Mucosa of stomach (tissue), 1 donor: ENCODE measurements at regions not wholly inside any gene's neighbourhood (a gene's known extent, or its start where the extent isn't known, plus 50 kb on each side); places are given as distances from the start of the nearest gene placed in this dataset.
"Not testable (repeated sequence)": the region's sequence is repeated elsewhere in the genome, so short reads cannot be mapped to it uniquely, and the experiment has no call there.

ENCODE experiments used
- H3K27me3 ChIP-seq: one replicate; pipeline ENCODE4 v1.7.0; 2013; ENCODE audit warnings: mild to moderate bottlenecking, low read length; ENCODE audit not compliant: control insufficient read depth, insufficient read depth
- H3K36me3 ChIP-seq: one replicate; pipeline ENCODE4 v1.7.0; 2013; ENCODE audit warnings: low read length; ENCODE audit not compliant: control insufficient read depth, insufficient read depth
- H3K4me1 ChIP-seq: one replicate; pipeline ENCODE4 v1.7.0; 2013; ENCODE audit warnings: mild to moderate bottlenecking, low read length; ENCODE audit not compliant: control insufficient read depth, insufficient read depth
- H3K4me3 ChIP-seq: one replicate; pipeline ENCODE4 v1.7.0; 2013; ENCODE audit warnings: low read length
- H3K9ac ChIP-seq: one replicate; pipeline ENCODE4 v1.7.0; 2013; ENCODE audit warnings: mild to moderate bottlenecking, low read length, moderate library complexity
- H3K9me3 ChIP-seq: one replicate; pipeline ENCODE4 v1.7.0; 2013; ENCODE audit warnings: mild to moderate bottlenecking, low read length, moderate library complexity; ENCODE audit not compliant: control insufficient read depth
- donor health status: Pancreatic carcinoma.

DNA sequence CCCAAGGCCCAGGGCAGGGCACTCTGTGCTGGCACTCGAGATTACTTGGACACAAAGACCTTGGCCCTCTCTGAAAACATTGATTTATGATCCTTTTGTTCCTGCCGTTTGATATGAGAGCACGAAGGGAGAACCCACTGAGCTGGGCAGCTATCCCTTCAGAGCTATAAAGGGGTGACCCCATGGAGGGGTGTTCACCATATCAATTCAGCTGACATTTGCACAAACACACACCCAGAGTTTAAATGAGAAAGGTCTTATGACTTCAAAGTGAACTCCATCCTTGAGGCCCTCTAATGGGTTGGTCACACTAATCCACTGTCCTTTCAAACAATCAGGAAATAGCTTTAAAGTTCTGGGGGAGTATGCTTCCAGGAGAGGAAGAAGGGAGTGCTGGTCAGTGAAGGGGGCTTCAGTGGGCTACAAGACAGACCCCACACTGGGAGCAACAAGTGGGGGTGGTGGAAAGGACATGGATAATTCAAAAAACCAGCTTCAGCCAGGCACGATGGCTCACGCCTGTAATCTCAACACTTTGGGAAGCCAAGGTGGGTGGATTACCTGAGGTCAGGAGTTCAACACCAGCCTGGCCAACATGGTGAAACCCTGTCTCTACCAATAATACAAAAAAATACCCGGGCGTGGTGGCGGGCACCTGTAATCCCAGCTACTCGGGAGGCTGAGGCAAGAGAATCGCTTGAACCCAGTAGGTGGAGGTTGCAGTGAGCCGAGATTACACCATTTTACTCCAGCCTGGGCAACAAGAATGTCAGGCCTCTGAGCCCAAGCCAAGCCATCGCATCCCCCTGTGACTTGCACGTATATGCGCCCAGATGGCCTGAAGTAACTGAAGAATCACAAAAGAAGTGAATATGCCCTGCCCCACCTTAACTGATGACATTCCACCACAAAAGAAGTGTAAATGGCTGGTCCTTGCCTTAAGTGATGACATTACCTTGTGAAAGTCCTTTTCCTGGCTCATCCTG lies 97.1 kb upstream of the RAB4A start:
- H3K27me3 ChIP-seq, H3K36me3 ChIP-seq, H3K9me3 ChIP-seq, H3K4me3 ChIP-seq, H3K9ac ChIP-seq: not testable (repeated sequence)
- peaks cover 38% of the 10 kb centered on the region for H3K4me1 ChIP-seq

- H3K4me1 ChIP-seq = peaks cover 37% of the 10 kb centered on the region
- not testable (repeated sequence) for H3K36me3 ChIP-seq, H3K9ac ChIP-seq, H3K9me3 ChIP-seq, H3K4me3 ChIP-seq, H3K27me3 ChIP-seq
These were observed 95.6 kb upstream of the RAB4A start for GRCh38 chr1:229175297-229175696.

DNA sequence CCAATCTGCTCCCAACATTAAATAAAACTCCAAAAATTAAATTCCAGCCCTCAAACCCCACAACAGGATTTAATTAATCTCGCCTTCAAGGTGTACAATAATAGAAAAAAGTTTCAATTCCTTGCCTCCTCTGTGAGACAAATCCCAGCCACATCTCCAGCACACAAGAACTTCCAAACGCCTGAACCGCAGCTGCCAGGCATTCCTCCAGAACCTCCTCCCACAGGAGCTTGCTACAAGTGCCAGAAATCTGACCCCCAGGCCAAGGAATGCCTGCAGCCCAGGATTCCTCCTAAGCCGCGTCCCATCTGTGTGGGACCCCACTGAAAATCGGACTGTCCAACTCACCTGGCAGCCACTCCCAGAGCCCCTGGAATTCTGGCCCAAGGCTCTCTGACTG lies 94.5 kb upstream of the RAB4A start:
- H3K27me3 ChIP-seq, H3K36me3 ChIP-seq, H3K9me3 ChIP-seq, H3K9ac ChIP-seq, H3K4me3 ChIP-seq: not testable (repeated sequence)
- peaks cover 25% of the 10 kb centered on the region for H3K4me1 ChIP-seq

- H3K9me3 ChIP-seq = no peaks in the 10 kb centered on the region
- H3K4me1 ChIP-seq = peaks cover 26% of the 10 kb centered on the region
- H3K27me3 ChIP-seq = no peaks in the 10 kb centered on the region
- no peak overlapping the region for H3K9ac ChIP-seq
- no peak overlapping the region for H3K4me3 ChIP-seq
- no peaks in the 10 kb centered on the region for H3K36me3 ChIP-seq
These were observed 90.8 kb upstream of the RAB4A start for GRCh38 chr1:229180161-229180560.

DNA sequence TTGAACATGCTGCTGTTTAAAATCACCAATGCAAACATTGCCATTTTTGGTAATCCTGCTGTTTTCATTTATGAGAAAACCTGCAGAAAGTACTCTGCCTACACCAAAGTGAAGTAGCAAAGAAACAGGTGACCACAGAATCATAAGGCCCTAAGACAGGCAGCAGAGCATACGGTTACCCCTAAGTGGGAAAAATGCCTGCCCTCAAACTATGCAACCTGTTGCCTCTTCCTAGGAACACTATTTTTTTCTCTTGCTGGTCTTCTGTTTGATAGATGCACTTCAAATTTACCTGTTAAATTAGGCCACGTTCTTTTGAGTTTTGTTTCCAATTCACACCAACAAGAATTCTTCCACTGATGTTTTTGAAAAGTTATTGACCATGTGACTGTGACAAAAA lies 89.5 kb upstream of the RAB4A start:
- Histone ChIP-seq H3K9ac (no peak overlapping the region), H3K36me3 (no peaks in the 10 kb centered on the region), H3K9me3 (no peaks in the 10 kb centered on the region), H3K4me3 (no peak overlapping the region), H3K4me1 (peaks cover 26% of the 10 kb centered on the region), H3K27me3 (no peaks in the 10 kb centered on the region)

DNA sequence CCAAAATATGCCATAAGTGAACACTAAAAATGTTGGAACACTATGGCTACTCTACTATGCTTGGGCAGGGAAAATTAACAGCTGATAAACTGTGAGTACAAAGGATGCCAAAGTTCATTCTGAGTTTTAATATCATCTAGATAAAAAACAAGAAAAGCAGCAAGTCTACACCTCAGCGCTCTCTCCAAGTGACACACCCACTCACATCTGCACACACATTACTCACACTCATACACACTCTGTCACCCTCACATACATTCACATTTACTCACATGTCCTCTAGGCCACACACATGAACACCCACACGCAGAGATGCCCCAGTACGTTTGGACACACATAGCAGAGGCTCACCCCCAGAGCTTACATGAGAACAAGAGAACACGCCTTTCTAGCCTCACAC lies 87.3 kb upstream of the RAB4A start:
- Histone ChIP-seq H3K36me3 (no peaks in the 10 kb centered on the region), H3K4me3 (no peak overlapping the region), H3K9ac (no peak overlapping the region), H3K4me1 (peaks cover 32% of the 10 kb centered on the region), H3K27me3 (no peaks in the 10 kb centered on the region), H3K9me3 (no peaks in the 10 kb centered on the region)

- H3K36me3 ChIP-seq = no peaks in the 10 kb centered on the region
- no peaks in the 10 kb centered on the region for H3K27me3 ChIP-seq
- no peaks in the 10 kb centered on the region for H3K9me3 ChIP-seq
- no peak overlapping the region for H3K9ac ChIP-seq
- peaks cover 32% of the 10 kb centered on the region for H3K4me1 ChIP-seq
- H3K4me3 ChIP-seq = no peak overlapping the region
These were observed 86.8 kb upstream of the RAB4A start for GRCh38 chr1:229184066-229184465.

DNA sequence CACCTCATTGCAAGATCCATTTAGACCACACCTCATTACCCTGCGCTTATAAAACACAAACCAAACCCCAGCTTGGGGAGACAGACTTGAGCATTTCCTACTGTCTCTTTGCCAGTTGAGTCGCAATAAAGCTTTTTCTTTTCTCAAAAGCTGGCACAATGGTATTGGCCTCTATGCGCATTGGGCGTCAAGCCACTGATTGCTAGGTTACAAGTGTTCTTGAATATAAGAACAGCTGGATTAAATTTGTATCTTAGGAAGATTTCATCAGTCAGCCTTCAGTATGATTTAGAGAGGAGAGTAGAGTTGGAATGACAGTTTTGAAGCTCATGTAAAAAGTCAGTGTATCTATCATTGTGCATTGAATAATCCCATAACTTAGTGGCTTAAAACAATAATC lies 84.9 kb upstream of the RAB4A start:
- Histone ChIP-seq H3K36me3 (no peaks in the 10 kb centered on the region), H3K9me3 (no peaks in the 10 kb centered on the region), H3K4me1 (peaks cover 32% of the 10 kb centered on the region), H3K9ac (no peak overlapping the region), H3K27me3 (no peaks in the 10 kb centered on the region), H3K4me3 (no peak overlapping the region)

GRCh38 chr1:229186373-229187056 lies 84.4 kb upstream of the RAB4A start:
- H3K27me3 ChIP-seq = no peaks in the 10 kb centered on the region
- no peak overlapping the region for H3K9ac ChIP-seq
- no peak overlapping the region for H3K4me3 ChIP-seq
- no peaks in the 10 kb centered on the region for H3K36me3 ChIP-seq
- H3K4me1 ChIP-seq = peaks cover 32% of the 10 kb centered on the region
- H3K9me3 ChIP-seq = no peaks in the 10 kb centered on the region

DNA sequence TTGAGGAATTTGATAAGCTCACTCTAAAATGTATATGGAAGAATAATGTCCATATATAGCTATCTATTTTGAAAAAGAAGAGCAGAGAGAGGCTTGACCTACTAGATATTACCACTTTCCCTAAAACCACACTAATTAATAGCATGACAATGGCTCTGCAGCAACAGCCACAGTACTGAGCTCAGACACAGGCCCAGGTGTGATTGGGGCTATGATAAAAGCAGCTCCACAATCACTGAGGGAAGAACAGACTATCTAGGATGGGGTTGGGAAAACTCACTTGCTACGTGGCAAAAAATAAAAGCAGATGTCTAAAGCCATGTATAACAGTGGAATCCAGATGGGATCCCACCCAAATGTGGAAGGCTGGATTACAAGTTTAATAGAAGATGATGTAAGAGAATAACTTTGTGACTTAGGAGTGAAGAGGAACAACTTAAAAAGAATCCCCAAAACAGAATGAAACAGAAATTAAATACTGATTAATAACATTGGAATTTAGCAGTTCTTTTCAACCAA lies 80.8 kb upstream of the RAB4A start:
- Histone ChIP-seq H3K27me3 (no peaks in the 10 kb centered on the region), H3K4me1 (peaks cover 6% of the 10 kb centered on the region), H3K9ac (no peak overlapping the region), H3K4me3 (no peak overlapping the region), H3K36me3 (no peaks in the 10 kb centered on the region), H3K9me3 (no peaks in the 10 kb centered on the region)

- Histone ChIP-seq H3K9me3 (no peaks in the 10 kb centered on the region), H3K9ac (no peak overlapping the region), H3K27me3 (no peaks in the 10 kb centered on the region), H3K36me3 (no peaks in the 10 kb centered on the region), H3K4me1 (peaks cover 6% of the 10 kb centered on the region), H3K4me3 (no peak overlapping the region)
These were observed 79.7 kb upstream of the RAB4A start for GRCh38 chr1:229191066-229191674.

DNA sequence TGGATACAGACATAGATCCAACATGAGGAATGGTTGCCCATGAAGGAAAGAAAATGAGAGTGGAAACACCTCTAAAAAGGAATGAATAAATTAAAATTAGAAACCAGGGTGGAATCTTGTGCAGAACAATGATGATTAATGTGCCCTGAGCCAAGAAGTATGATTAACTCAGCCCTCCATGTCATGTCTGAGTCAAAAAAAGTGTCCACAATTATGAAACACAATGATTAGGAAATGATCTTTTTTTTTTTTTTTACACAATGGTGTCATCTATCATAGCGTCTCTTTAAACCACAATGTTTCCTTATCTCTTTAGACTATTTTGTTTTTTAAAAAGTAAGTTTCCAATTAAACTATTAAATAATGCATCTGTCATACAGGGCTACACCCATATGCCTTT lies 78.9 kb upstream of the RAB4A start:
- Histone ChIP-seq H3K9me3 (no peaks in the 10 kb centered on the region), H3K4me1 (peaks cover 6% of the 10 kb centered on the region), H3K27me3 (no peaks in the 10 kb centered on the region), H3K4me3 (no peak overlapping the region), H3K36me3 (no peaks in the 10 kb centered on the region), H3K9ac (no peak overlapping the region)
